GM23338 (cell line): ENCODE measurements at regions not wholly inside any gene's neighbourhood (a gene's known extent, or its start where the extent isn't known, plus 50 kb on each side); places are given as distances from the start of the nearest gene placed in this dataset.
A peak's percentile ranks its signal among the peaks of the same experiment; 100 is the strongest.

Source experiments
- ATAC-seq: fragments of 200-7000 bp; cut with Tn5 transposase; 3 replicates; pipeline ENCODE4 v1.9.1; 2020
- DNase-seq: peaks from one replicate; pipeline ENCODE4 v3.0.0-alpha.2; 2015; ENCODE audit warnings: low spot score
- H2AFZ ChIP-seq: fragments of 200-600 bp; sonication (generic); 2 replicates; pipeline ENCODE4 v1.8.0; 2016; ENCODE audit warnings: antibody characterized with exemption, mild to moderate bottlenecking, moderate library complexity
- H3F3A ChIP-seq: fragments of 200-600 bp; sonication (generic); replicated peaks from 2 replicates; pipeline ENCODE4 v1.8.0; 2017; ENCODE audit warnings: antibody characterized with exemption, mixed run types, low read depth
- H3K27ac ChIP-seq: fragments of 200-600 bp; sonication (generic); 2 replicates; pipeline ENCODE4 v1.6.1; 2016; ENCODE audit warnings: low read depth
- H3K27me3 ChIP-seq: fragments of 200-600 bp; sonication (generic); 2 replicates; pipeline ENCODE4 v1.8.0; 2016; ENCODE audit warnings: mild to moderate bottlenecking, mixed run types, moderate library complexity; ENCODE audit not compliant: insufficient read depth
- H3K36me3 ChIP-seq: fragments of 200-600 bp; sonication (generic); 2 replicates; pipeline ENCODE4 v1.8.0; 2016; ENCODE audit warnings: mild to moderate bottlenecking; ENCODE audit not compliant: insufficient read depth
- H3K4me1 ChIP-seq: fragments of 200-600 bp; sonication (generic); 2 replicates; pipeline ENCODE4 v1.8.0; 2016; ENCODE audit warnings: mild to moderate bottlenecking, moderate library complexity; ENCODE audit not compliant: insufficient read depth
- H3K4me2 ChIP-seq: fragments of 200-600 bp; sonication (generic); 2 replicates; pipeline ENCODE4 v1.7.1; 2017; ENCODE audit warnings: mixed run types
- H3K4me3 ChIP-seq: fragments of 200-600 bp; sonication (generic); 2 replicates; pipeline ENCODE4 v1.6.1; 2016; ENCODE audit warnings: mixed run types
- H3K79me2 ChIP-seq: fragments of 200-600 bp; sonication (generic); replicated peaks from 2 replicates; pipeline ENCODE4 v1.8.0; 2017; ENCODE audit warnings: mild to moderate bottlenecking; ENCODE audit not compliant: insufficient read depth
- H3K9me2 ChIP-seq: fragments of 200-600 bp; sonication (generic); 2 replicates; pipeline ENCODE4 v1.8.0; 2017; ENCODE audit not compliant: insufficient read depth
- H4K20me1 ChIP-seq: fragments of 200-600 bp; sonication (generic); replicated peaks from 2 replicates; pipeline ENCODE4 v1.8.0; 2017; ENCODE audit warnings: mild to moderate bottlenecking; ENCODE audit not compliant: insufficient read depth
- H3K27ac Mint-ChIP-seq: 2 replicates; pipeline ENCODE4 v1.8.0; 2020; ENCODE audit warnings: inconsistent platforms, mild to moderate bottlenecking, moderate library complexity, mixed read lengths
- H3K27me3 Mint-ChIP-seq: 3 replicates; pipeline ENCODE4 v1.8.0; 2022; ENCODE audit warnings: low read depth, mild to moderate bottlenecking, moderate library complexity, mixed read lengths, inconsistent platforms; ENCODE audit not compliant: insufficient read depth, poor library complexity
- H3K36me3 Mint-ChIP-seq: 3 replicates; pipeline ENCODE4 v1.8.0; 2021; ENCODE audit warnings: low read depth, mild to moderate bottlenecking, inconsistent platforms, moderate library complexity, mixed read lengths
- H3K4me1 Mint-ChIP-seq: 3 replicates; pipeline ENCODE4 v1.8.0; 2020; ENCODE audit warnings: mild to moderate bottlenecking, inconsistent platforms, mixed read lengths
- H3K4me3 Mint-ChIP-seq: 3 replicates; pipeline ENCODE4 v1.8.0; 2021; ENCODE audit warnings: moderate library complexity, mild to moderate bottlenecking, inconsistent platforms, mixed read lengths
- H3K9me3 Mint-ChIP-seq: 3 replicates; pipeline ENCODE4 v1.8.0; 2020; ENCODE audit warnings: moderate library complexity, mild to moderate bottlenecking, inconsistent platforms, mixed read lengths
- CREB1 ChIP-seq: fragments of 250-450 bp; sonication (Bioruptor Pico); IDR thresholded peaks from 2 replicates; pipeline ENCODE4 v1.5.0; 2020; ENCODE audit warnings: low read depth, mild to moderate bottlenecking, moderate library complexity
- EZH2 ChIP-seq: fragments of 200-600 bp; sonication (generic); IDR thresholded peaks from one replicate; pipeline ENCODE4 v1.8.0; 2017; ENCODE audit warnings: antibody characterized with exemption, mild to moderate bottlenecking, low read depth; ENCODE audit not compliant: unreplicated experiment
- JUNB ChIP-seq: IDR thresholded peaks from one replicate; pipeline ENCODE4 v1.6.1; 2016; ENCODE audit warnings: antibody characterized with exemption; ENCODE audit not compliant: unreplicated experiment
- NANOG ChIP-seq: IDR thresholded peaks from 2 replicates; pipeline ENCODE4 v1.6.1; 2016; ENCODE audit warnings: antibody characterized with exemption, borderline replicate concordance
- POLR2AphosphoS5 ChIP-seq: IDR thresholded peaks from 2 replicates; pipeline ENCODE4 v1.6.1; 2016; ENCODE audit warnings: antibody characterized with exemption, low read depth
- STAT1 ChIP-seq: IDR thresholded peaks from one replicate; pipeline ENCODE4 v1.6.1; 2016; ENCODE audit warnings: antibody characterized with exemption; ENCODE audit not compliant: unreplicated experiment
- ZNF114 ChIP-seq: fragments of 250-450 bp; sonication (Bioruptor Pico); IDR thresholded peaks from 2 replicates; pipeline ENCODE4 v1.5.0; 2020; ENCODE audit warnings: mild to moderate bottlenecking, moderate library complexity
- ZNF331 ChIP-seq: fragments of 250-450 bp; sonication (Bioruptor Pico); IDR thresholded peaks from 2 replicates; pipeline ENCODE4 v1.5.0; 2020; ENCODE audit warnings: low read depth, mild to moderate bottlenecking, moderate library complexity
- TF ChIP-seq, protein P1 (sequence below), 2 experiments: fragments of 200-600 bp in 1 of 2; sonication (generic) in 1 of 2; conservative IDR thresholded peaks; 2 replicates each; pipeline versions ENCODE4 v1.5.1 to v1.6.1; 2016 to 2017; ENCODE audit warnings: antibody characterized with exemption in 2 of 2, low read depth in 2 of 2, mild to moderate bottlenecking in 2 of 2, moderate library complexity in 1 of 2
- TF ChIP-seq, protein P2 (sequence below): IDR thresholded peaks from 2 replicates; pipeline ENCODE4 v1.6.1; 2016; ENCODE audit warnings: antibody characterized with exemption
- TF ChIP-seq, protein P3 (sequence below): IDR thresholded peaks from one replicate; pipeline ENCODE4 v1.6.1; 2018; ENCODE audit warnings: antibody characterized with exemption; ENCODE audit not compliant: unreplicated experiment

DNA sequence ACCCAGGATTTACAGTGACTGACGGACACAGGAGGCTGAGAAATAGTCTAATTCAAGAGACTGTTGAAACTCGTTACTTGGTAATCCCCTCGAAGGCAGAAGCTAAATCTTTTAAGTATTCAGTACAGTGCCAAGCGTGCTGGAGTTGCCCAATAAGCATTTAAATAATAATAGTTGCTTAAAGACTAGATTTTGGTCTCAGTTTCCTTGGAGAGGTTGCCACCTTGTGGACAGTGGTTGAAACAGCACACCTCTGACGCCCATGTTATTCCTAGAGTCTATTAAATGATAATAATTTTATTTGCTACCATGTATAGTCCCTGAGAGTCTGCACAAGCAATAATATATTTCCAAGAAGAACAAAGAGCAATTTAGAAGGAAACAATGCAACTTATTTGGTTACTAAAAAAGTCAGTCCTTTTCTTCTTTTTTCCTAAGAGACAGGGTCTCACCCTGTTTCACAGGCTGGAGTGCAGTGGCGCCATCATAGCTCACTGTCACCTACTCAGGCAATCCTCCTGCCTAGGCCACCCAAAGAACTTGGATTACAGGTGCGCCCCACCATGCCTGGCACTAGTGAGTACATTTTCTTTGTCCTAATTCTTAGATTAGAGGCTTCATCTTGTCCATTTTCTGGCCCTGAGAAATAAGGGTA is 138.0 kb upstream of the NUDT7 start:
- H2AFZ ChIP-seq: no peak overlapping the region
- Mint-ChIP-seq H3K36me3 (no peaks in the 10 kb centered on the region), H3K27ac (no peak overlapping the region), H3K27me3 (peaks cover 3% of the 10 kb centered on the region), H3K9me3 (no peaks in the 10 kb centered on the region), H3K4me1 (peaks cover 16% of the 10 kb centered on the region), H3K4me3 (no peak overlapping the region)
- no peaks in the 10 kb centered on the region for H3K36me3 ChIP-seq
- H3K27me3 ChIP-seq: no peaks in the 10 kb centered on the region
- 0 out of 2 replicates have a peak, but pooled peaks cover 3% of the 10 kb centered on the region for H3K4me1 ChIP-seq
- H3K9me2 ChIP-seq: no peaks in the 10 kb centered on the region
- H3K27ac ChIP-seq: no peak overlapping the region
- TF ChIP-seq POLR2AphosphoS5: no peak
- TF ChIP-seq, protein P1, sequence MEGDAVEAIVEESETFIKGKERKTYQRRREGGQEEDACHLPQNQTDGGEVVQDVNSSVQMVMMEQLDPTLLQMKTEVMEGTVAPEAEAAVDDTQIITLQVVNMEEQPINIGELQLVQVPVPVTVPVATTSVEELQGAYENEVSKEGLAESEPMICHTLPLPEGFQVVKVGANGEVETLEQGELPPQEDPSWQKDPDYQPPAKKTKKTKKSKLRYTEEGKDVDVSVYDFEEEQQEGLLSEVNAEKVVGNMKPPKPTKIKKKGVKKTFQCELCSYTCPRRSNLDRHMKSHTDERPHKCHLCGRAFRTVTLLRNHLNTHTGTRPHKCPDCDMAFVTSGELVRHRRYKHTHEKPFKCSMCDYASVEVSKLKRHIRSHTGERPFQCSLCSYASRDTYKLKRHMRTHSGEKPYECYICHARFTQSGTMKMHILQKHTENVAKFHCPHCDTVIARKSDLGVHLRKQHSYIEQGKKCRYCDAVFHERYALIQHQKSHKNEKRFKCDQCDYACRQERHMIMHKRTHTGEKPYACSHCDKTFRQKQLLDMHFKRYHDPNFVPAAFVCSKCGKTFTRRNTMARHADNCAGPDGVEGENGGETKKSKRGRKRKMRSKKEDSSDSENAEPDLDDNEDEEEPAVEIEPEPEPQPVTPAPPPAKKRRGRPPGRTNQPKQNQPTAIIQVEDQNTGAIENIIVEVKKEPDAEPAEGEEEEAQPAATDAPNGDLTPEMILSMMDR (conservative IDR thresholded peaks at IDR 0.05; ENCODE audit: low read depth in 2 of 2): peak; percentile 87 to 98
- peak overlapping the region; percentile 37; the same call in 1 of the 2 replicates for H3K4me2 ChIP-seq
- ATAC-seq: peak; percentile 70
- H3K79me2 ChIP-seq: no peaks in the 10 kb centered on the region
- no peak overlapping the region for H3K4me3 ChIP-seq
- no peaks in the 10 kb centered on the region for H3F3A ChIP-seq
- DNase-seq: peak; percentile 78
- no peaks in the 10 kb centered on the region for H4K20me1 ChIP-seq

DNA sequence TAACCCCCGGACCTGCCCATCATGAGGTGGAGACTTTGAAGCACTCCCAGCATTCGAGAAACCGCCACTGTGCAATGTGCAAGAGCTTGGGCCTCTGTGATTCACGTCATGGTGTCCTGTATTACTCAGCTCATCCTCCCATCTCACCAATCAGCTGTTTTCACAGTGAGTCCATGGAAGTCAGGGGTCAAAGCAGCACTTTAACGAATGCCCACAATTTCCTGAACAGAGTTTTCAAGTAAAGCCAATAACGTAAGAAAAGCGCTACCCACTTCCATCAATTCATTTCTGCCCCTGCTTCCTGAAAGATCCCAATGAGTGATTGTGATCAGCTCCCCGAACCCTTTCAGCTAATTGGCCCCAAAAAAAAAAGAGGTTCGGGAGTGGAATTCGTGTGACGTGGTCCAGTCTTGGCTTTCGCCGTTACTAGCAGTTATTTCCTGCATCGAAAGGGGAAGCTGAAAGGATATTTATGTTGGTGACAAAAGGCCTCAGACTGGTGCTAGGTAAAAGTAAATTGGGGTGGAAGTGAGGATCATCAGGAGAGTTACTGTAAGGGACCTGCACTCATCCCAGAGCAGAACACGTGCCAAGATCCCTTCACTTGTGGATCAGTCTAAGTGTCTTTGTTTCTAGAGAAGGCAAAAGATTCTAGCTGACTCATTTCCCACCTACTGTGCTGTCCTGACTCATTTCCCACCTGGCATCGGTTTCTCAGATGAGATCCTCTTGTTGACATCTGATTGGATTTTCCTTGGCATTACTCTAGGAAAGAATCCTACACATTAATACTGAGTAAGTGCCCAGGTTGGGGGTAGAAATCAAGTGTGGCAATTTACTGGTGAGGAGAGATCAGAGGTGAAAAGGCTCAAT is 136.7 kb upstream of the NUDT7 start:
- H3K79me2 ChIP-seq: no peaks in the 10 kb centered on the region
- no peak overlapping the region for H3K27ac ChIP-seq
- H3K4me2 ChIP-seq: no peak overlapping the region
- no peaks in the 10 kb centered on the region for H3F3A ChIP-seq
- Mint-ChIP-seq H3K4me3 (no peak overlapping the region), H3K4me1 (peaks cover 19% of the 10 kb centered on the region), H3K27me3 (peaks cover 3% of the 10 kb centered on the region), H3K27ac (0 out of 2 replicates have a peak overlapping the region, but pooled peaks have one; percentile 27), H3K9me3 (no peaks in the 10 kb centered on the region), H3K36me3 (no peaks in the 10 kb centered on the region)
- H3K36me3 ChIP-seq: no peaks in the 10 kb centered on the region
- no peak for DNase-seq
- H3K4me3 ChIP-seq: no peak overlapping the region
- H3K27me3 ChIP-seq: no peaks in the 10 kb centered on the region
- 0 out of 2 replicates have a peak, but pooled peaks cover 6% of the 10 kb centered on the region for H3K4me1 ChIP-seq
- no peaks in the 10 kb centered on the region for H4K20me1 ChIP-seq
- ATAC-seq: no peak
- H3K9me2 ChIP-seq: no peaks in the 10 kb centered on the region
- H2AFZ ChIP-seq: no peak overlapping the region
- TF ChIP-seq, protein P2, sequence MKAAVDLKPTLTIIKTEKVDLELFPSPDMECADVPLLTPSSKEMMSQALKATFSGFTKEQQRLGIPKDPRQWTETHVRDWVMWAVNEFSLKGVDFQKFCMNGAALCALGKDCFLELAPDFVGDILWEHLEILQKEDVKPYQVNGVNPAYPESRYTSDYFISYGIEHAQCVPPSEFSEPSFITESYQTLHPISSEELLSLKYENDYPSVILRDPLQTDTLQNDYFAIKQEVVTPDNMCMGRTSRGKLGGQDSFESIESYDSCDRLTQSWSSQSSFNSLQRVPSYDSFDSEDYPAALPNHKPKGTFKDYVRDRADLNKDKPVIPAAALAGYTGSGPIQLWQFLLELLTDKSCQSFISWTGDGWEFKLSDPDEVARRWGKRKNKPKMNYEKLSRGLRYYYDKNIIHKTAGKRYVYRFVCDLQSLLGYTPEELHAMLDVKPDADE: no peak
- TF ChIP-seq JUNB (no peak), EZH2 (no peak), ZNF331 (CRISPR knock-in tag) (no peak), ZNF114 (CRISPR knock-in tag) (no peak), NANOG (no peak), STAT1 (no peak), CREB1 (CRISPR knock-in tag) (no peak)
- TF ChIP-seq, protein P3, sequence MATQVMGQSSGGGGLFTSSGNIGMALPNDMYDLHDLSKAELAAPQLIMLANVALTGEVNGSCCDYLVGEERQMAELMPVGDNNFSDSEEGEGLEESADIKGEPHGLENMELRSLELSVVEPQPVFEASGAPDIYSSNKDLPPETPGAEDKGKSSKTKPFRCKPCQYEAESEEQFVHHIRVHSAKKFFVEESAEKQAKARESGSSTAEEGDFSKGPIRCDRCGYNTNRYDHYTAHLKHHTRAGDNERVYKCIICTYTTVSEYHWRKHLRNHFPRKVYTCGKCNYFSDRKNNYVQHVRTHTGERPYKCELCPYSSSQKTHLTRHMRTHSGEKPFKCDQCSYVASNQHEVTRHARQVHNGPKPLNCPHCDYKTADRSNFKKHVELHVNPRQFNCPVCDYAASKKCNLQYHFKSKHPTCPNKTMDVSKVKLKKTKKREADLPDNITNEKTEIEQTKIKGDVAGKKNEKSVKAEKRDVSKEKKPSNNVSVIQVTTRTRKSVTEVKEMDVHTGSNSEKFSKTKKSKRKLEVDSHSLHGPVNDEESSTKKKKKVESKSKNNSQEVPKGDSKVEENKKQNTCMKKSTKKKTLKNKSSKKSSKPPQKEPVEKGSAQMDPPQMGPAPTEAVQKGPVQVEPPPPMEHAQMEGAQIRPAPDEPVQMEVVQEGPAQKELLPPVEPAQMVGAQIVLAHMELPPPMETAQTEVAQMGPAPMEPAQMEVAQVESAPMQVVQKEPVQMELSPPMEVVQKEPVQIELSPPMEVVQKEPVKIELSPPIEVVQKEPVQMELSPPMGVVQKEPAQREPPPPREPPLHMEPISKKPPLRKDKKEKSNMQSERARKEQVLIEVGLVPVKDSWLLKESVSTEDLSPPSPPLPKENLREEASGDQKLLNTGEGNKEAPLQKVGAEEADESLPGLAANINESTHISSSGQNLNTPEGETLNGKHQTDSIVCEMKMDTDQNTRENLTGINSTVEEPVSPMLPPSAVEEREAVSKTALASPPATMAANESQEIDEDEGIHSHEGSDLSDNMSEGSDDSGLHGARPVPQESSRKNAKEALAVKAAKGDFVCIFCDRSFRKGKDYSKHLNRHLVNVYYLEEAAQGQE: no peak
